AG10803 (cell line): ENCODE measurements at regions not wholly inside any gene's neighbourhood (a gene's known extent, or its start where the extent isn't known, plus 50 kb on each side); places are given as distances from the start of the nearest gene placed in this dataset.
A peak's percentile ranks its signal among the peaks of the same experiment; 100 is the strongest.

Source experiments
- DNase-seq: peaks from one replicate; pipeline ENCODE4 v3.0.0; 2010; ENCODE audit warnings: low read depth
- H3K4me3 ChIP-seq: 2 replicates; pipeline ENCODE4 v1.5.1; 2011; ENCODE audit warnings: mild to moderate bottlenecking, low read length, control low read depth
- CTCF ChIP-seq: conservative IDR thresholded peaks from 2 replicates; pipeline ENCODE4 v1.5.1; 2011; ENCODE audit warnings: mild to moderate bottlenecking, low read length, control low read depth, inconsistent platforms

- no peak for DNase-seq
- no peak overlapping the region for H3K4me3 ChIP-seq
- no peak for TF ChIP-seq CTCF
Measured at GRCh38 chr5:143505934-143506333, 102.4 kb upstream of the NR3C1 start.

GRCh38 chr5:143505354-143505753 is 101.9 kb upstream of the NR3C1 start:
- H3K4me3 ChIP-seq: no peak overlapping the region
- TF ChIP-seq CTCF: no peak
- DNase-seq: no peak

GRCh38 chr5:143501310-143502044 is 98.0 kb upstream of the NR3C1 start:
- TF ChIP-seq CTCF: no peak
- H3K4me3 ChIP-seq: no peak overlapping the region

GRCh38 chr5:143499480-143500114 is 96.1 kb upstream of the NR3C1 start:
- H3K4me3 ChIP-seq: no peak overlapping the region
- no peak for TF ChIP-seq CTCF
- DNase-seq: no peak

More at GRCh38 chr5:143501310-143502044, 98.0 kb upstream of the NR3C1 start:
- peak; percentile 88 for DNase-seq

- no peak for DNase-seq
- TF ChIP-seq CTCF: no peak
- H3K4me3 ChIP-seq: no peak overlapping the region
Measured at GRCh38 chr5:143498821-143499220, 95.3 kb upstream of the NR3C1 start.

GRCh38 chr5:143497749-143498148 is 94.3 kb upstream of the NR3C1 start:
- no peak for DNase-seq
- TF ChIP-seq CTCF: no peak
- H3K4me3 ChIP-seq: no peak overlapping the region

GRCh38 chr5:143496943-143497342 is 93.5 kb upstream of the NR3C1 start:
- no peak for DNase-seq
- H3K4me3 ChIP-seq: no peak overlapping the region
- TF ChIP-seq CTCF: no peak
